A673 (cell line): ENCODE measurements at regions not wholly inside any gene's neighbourhood (a gene's known extent, or its start where the extent isn't known, plus 50 kb on each side); places are given as distances from the start of the nearest gene placed in this dataset.

Experiments
- EZH2 ChIP-seq: fragments of 200-600 bp; sonication (generic); IDR thresholded peaks from 2 replicates; pipeline ENCODE4 v1.6.1; 2017; ENCODE audit warnings: borderline replicate concordance, low read depth, mild to moderate bottlenecking, mixed read lengths, antibody characterized with exemption, low read length; ENCODE audit not compliant: poor library complexity, severe bottlenecking
- TF ChIP-seq, protein P1 (sequence below): fragments of 300-800, 200-600 bp; sonication (generic); conservative IDR thresholded peaks from 2 replicates; pipeline ENCODE4 v1.5.1; 2017; ENCODE audit warnings: low read depth, mild to moderate bottlenecking, antibody characterized with exemption, low read length, moderate library complexity, mixed read lengths

DNA sequence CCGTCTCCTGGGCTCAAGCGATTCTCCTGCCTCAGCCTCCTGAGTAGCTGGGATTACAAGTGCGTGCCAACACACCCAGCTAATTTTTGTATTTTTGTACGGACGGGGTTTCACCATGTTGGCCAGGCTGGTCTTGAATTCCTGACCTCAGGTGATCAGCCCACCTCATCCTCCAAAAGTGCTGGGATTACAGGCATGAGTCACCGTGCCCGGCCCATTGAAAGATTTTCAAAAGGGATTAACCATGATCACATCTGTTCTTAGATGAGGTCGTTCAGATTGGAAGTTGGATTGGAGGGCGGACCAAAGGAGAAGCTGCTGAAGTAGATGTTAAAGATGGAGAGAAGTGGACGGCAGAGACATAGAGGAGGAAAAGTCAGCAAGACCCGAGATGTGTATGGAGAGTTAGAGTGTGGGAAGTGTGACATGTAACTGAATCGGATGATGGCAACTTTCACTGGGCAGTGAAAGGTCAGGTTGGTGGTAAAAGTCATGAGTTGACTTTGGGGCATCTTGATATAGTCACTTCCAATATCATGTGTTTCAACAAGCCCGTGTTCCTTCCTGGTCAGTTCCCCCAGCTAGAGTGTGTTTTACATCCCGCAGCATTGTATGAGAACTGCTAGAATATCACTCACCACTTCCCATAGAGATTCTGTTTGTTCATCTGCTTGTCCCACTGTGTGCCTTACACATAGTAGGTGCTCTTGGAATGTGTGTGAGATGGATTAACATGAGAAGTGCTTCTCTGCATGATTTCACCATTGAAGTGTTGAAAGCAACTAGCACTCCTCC lies 54.4 kb upstream of the TINAGL1 start:
- TF ChIP-seq, protein P1, sequence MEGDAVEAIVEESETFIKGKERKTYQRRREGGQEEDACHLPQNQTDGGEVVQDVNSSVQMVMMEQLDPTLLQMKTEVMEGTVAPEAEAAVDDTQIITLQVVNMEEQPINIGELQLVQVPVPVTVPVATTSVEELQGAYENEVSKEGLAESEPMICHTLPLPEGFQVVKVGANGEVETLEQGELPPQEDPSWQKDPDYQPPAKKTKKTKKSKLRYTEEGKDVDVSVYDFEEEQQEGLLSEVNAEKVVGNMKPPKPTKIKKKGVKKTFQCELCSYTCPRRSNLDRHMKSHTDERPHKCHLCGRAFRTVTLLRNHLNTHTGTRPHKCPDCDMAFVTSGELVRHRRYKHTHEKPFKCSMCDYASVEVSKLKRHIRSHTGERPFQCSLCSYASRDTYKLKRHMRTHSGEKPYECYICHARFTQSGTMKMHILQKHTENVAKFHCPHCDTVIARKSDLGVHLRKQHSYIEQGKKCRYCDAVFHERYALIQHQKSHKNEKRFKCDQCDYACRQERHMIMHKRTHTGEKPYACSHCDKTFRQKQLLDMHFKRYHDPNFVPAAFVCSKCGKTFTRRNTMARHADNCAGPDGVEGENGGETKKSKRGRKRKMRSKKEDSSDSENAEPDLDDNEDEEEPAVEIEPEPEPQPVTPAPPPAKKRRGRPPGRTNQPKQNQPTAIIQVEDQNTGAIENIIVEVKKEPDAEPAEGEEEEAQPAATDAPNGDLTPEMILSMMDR = no peak
- no peak for TF ChIP-seq EZH2
